ENCODE measurements at regions not wholly inside any gene's neighbourhood (a gene's known extent, or its start where the extent isn't known, plus 50 kb on each side); places are given as distances from the start of the nearest gene placed in this dataset.

DNA sequence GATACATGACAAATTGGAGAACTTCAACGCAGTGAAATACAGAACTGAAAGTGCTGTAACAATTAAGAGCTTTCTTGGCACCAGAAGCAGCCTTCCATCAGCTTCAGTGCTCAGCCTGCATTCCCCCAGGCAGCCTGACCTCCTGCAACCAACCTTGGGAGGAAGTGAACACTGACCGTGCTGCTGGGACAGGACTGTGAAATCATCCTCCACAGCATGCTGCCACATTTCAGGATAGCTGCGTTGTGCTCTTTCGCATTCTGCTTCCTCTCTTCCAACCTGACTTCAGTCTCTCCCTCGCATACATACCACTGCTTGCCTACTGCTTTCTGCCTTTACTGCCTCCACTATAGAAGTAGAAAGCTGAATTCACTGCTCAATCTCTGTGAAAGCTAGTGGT, 388.6 kb downstream of the RWDD3 start:
- POLR2A ChIA-PET, result interaction anchor here (0.6 to 1.2 kb wide), 2 partner anchors 45 to 1495 kb away, joined by 3 read pairs; no protein-coding TSS in a partner anchor
- Histone ChIP-seq H3K36me3 (ENCODE audit: insufficient read depth, low read length) (no peaks in the 10 kb centered on the region), H4K20me1 (ENCODE audit: insufficient read depth, low read length) (no peaks in the 10 kb centered on the region), H3K79me2 (ENCODE audit: insufficient read depth, low read depth, low read length) (no peaks in the 10 kb centered on the region), H3K4me3 (ENCODE audit: low read depth, low read length, poor library complexity, severe bottlenecking) (no peak overlapping the region), H2AFZ (ENCODE audit: low read length) (no peak overlapping the region), H3K4me1 (ENCODE audit: insufficient read depth, low read length, poor library complexity, severe bottlenecking) (no peaks in the 10 kb centered on the region), H3K4me2 (ENCODE audit: low read length) (no peak overlapping the region), H3K27ac (ENCODE audit: low read depth, low read length, poor library complexity, severe bottlenecking) (no peak overlapping the region), H3K9me2 (ENCODE audit: insufficient read depth, low read length) (no peaks in the 10 kb centered on the region), H3K9me3 (ENCODE audit: low read length) (no peaks in the 10 kb centered on the region)
- no peak for DNase-seq (ENCODE audit: low spot score)
- intact Hi-C loops (cut with micrococcal nuclease; ENCODE audit: unreplicated experiment), result no loop called here
- CTCF ChIA-PET (ENCODE audit: unreplicated experiment), result no interaction called here
- no TSS peak for BruUV-seq (replicated peaks)
- TF ChIP-seq, protein P1, sequence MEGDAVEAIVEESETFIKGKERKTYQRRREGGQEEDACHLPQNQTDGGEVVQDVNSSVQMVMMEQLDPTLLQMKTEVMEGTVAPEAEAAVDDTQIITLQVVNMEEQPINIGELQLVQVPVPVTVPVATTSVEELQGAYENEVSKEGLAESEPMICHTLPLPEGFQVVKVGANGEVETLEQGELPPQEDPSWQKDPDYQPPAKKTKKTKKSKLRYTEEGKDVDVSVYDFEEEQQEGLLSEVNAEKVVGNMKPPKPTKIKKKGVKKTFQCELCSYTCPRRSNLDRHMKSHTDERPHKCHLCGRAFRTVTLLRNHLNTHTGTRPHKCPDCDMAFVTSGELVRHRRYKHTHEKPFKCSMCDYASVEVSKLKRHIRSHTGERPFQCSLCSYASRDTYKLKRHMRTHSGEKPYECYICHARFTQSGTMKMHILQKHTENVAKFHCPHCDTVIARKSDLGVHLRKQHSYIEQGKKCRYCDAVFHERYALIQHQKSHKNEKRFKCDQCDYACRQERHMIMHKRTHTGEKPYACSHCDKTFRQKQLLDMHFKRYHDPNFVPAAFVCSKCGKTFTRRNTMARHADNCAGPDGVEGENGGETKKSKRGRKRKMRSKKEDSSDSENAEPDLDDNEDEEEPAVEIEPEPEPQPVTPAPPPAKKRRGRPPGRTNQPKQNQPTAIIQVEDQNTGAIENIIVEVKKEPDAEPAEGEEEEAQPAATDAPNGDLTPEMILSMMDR (conservative IDR thresholded peaks at IDR 0.05; ENCODE audit: low read length), result no peak
- TF ChIP-seq EZH2phosphoT487 (IDR thresholded peaks at IDR 0.05; ENCODE audit: borderline replicate concordance, low read depth, low read length), result no peak

DNA sequence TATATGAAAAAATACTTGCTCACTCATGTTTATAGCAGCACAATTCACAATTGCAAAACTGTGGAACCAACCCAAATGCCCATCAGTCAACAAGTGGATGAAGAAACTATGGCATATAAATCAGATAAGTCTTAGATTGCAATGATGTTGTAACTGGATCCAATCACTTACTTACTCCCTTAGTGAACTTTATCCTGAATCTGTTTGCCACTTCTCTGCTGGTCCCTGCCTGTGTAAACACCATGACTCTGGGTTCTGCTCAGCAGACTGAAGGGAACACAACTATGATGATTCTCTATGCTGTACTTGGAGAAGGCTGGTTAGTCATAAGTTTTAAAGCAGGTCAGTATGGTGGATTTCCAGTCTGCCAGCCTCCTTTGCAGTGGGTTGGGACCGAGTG, 391.2 kb downstream of the RWDD3 start:
- H3K4me2 ChIP-seq (ENCODE audit: low read length), result no peak overlapping the region
- DNase-seq (ENCODE audit: low spot score), result no peak
- no peak overlapping the region for H3K27ac ChIP-seq (ENCODE audit: low read depth, low read length, poor library complexity, severe bottlenecking)
- no TSS peak for BruUV-seq (replicated peaks)
- ChIA-PET POLR2A (no interaction called here), CTCF (ENCODE audit: unreplicated experiment) (no interaction called here)
- no peak overlapping the region for H3K4me3 ChIP-seq (ENCODE audit: low read depth, low read length, poor library complexity, severe bottlenecking)
- no peak for TF ChIP-seq EZH2phosphoT487 (IDR thresholded peaks at IDR 0.05; ENCODE audit: borderline replicate concordance, low read depth, low read length)
- TF ChIP-seq, protein P1 (conservative IDR thresholded peaks at IDR 0.05; ENCODE audit: low read length), result no peak
- no peaks in the 10 kb centered on the region for H3K4me1 ChIP-seq (ENCODE audit: insufficient read depth, low read length, poor library complexity, severe bottlenecking)
- no peaks in the 10 kb centered on the region for H3K36me3 ChIP-seq (ENCODE audit: insufficient read depth, low read length)
- H3K9me3 ChIP-seq (ENCODE audit: low read length), result no peaks in the 10 kb centered on the region
- no peaks in the 10 kb centered on the region for H3K79me2 ChIP-seq (ENCODE audit: insufficient read depth, low read depth, low read length)
- no peak overlapping the region for H2AFZ ChIP-seq (ENCODE audit: low read length)
- H4K20me1 ChIP-seq (ENCODE audit: insufficient read depth, low read length), result no peaks in the 10 kb centered on the region
- intact Hi-C loops (cut with micrococcal nuclease; ENCODE audit: unreplicated experiment), result no loop called here
- H3K9me2 ChIP-seq (ENCODE audit: insufficient read depth, low read length), result no peaks in the 10 kb centered on the region

DNA sequence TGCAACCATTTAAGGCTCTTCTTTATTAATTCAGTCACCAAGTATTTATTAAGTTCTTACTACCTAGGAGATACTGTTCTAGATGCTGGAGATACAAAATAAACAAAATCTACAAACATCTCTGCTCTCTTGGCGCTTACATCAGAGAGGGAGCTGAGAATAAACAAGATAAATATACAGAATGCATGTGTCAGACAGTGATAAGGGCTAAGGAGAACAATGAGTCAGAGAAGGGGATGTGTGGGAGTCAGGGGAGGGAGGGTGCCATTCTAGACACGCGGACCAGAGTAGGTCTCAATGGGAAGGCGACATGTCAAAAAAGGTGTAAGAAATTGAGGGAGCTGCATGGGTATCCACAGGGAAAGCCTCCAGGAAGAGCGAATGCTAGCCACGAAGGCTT, 393.2 kb downstream of the RWDD3 start:
- Histone ChIP-seq H3K9me2 (ENCODE audit: insufficient read depth, low read length) (no peaks in the 10 kb centered on the region), H2AFZ (ENCODE audit: low read length) (no peak overlapping the region), H3K9me3 (ENCODE audit: low read length) (no peaks in the 10 kb centered on the region), H3K79me2 (ENCODE audit: insufficient read depth, low read depth, low read length) (no peaks in the 10 kb centered on the region), H4K20me1 (ENCODE audit: insufficient read depth, low read length) (no peaks in the 10 kb centered on the region), H3K27ac (ENCODE audit: low read depth, low read length, poor library complexity, severe bottlenecking) (no peak overlapping the region), H3K4me1 (ENCODE audit: insufficient read depth, low read length, poor library complexity, severe bottlenecking) (no peaks in the 10 kb centered on the region), H3K4me3 (ENCODE audit: low read depth, low read length, poor library complexity, severe bottlenecking) (no peak overlapping the region), H3K4me2 (ENCODE audit: low read length) (no peak overlapping the region), H3K36me3 (ENCODE audit: insufficient read depth, low read length) (no peaks in the 10 kb centered on the region)
- intact Hi-C loops (cut with micrococcal nuclease; ENCODE audit: unreplicated experiment), result no loop called here
- POLR2A ChIA-PET, result no interaction called here
- TF ChIP-seq, protein P1 (conservative IDR thresholded peaks at IDR 0.05; ENCODE audit: low read length), result no peak
- TF ChIP-seq EZH2phosphoT487 (IDR thresholded peaks at IDR 0.05; ENCODE audit: borderline replicate concordance, low read depth, low read length), result no peak
- CTCF ChIA-PET (ENCODE audit: unreplicated experiment), result no interaction called here
- no TSS peak for BruUV-seq (replicated peaks)
- DNase-seq (ENCODE audit: low spot score), result no peak

Measured in OCI-LY7 (cell line).